T-cell (primary cell): ENCODE measurements at regions not wholly inside any gene's neighbourhood (a gene's known extent, or its start where the extent isn't known, plus 50 kb on each side); places are given as distances from the start of the nearest gene placed in this dataset.

ENCODE experiments used
- ATAC-seq, 4 experiments: fragments of 200-7000 bp in 3 of 4; fragments of 150-1000 bp in 1 of 4; cut with Tn5 transposase; replicated peaks in 1 of 4; 1 replicate in 3 of 4; 2 replicates in 1 of 4; pipeline ENCODE4 v1.10.0; 2021; ENCODE audit warnings: moderate library complexity in 3 of 4, mild to moderate bottlenecking in 2 of 4, moderate number of reproducible peaks in 1 of 4
- CTCF ChIA-PET, 2 donors: fragments of 300-600 bp; sonication (Branson Sonifier 250); formaldehyde crosslinking; loops; one replicate each; lab custom pipeline; 2022; ENCODE audit warnings: antibody characterized with exemption in 2 of 2; lab: Charles Lee
- POLR2A ChIA-PET, 2 donors: fragments of 300-600 bp; sonication (Branson Sonifier 250); formaldehyde crosslinking; loops; one replicate each; lab custom pipeline; 2022; ENCODE audit warnings: antibody characterized with exemption in 2 of 2; lab: Charles Lee
- DNase-seq, 35 experiments: peaks; one replicate each; pipeline versions ENCODE4 v3.0.0 to v3.0.0-alpha.2; 2013 to 2023
- H3K27ac ChIP-seq: one replicate; pipeline ENCODE4 v1.5.1; 2013; ENCODE audit warnings: low read length
- H3K27me3 ChIP-seq, 2 experiments: replicated peaks in 1 of 2; 1 replicate in 1 of 2; 2 replicates in 1 of 2; pipeline versions ENCODE4 v1.6.1 to v1.7.0; 2013; ENCODE audit warnings: low read length in 1 of 2, mixed read lengths in 1 of 2; ENCODE audit not compliant: control insufficient read depth in 2 of 2, insufficient read depth in 2 of 2; ENCODE audit errors: extremely low read depth in 1 of 2
- H3K36me3 ChIP-seq, 2 donors: 1 replicate in 1 of 2; 2 replicates in 1 of 2; pipeline versions ENCODE4 v1.6.1 to v1.7.0; 2013; ENCODE audit warnings: low read length in 1 of 2; ENCODE audit not compliant: control insufficient read depth in 2 of 2, insufficient read depth in 1 of 2; ENCODE audit errors: extremely low read depth in 1 of 2
- H3K4me1 ChIP-seq, 2 experiments: 1 replicate in 1 of 2; 2 replicates in 1 of 2; pipeline versions ENCODE4 v1.6.1 to v1.7.0; 2013; ENCODE audit warnings: low read length in 2 of 2, mixed read lengths in 1 of 2; ENCODE audit not compliant: insufficient read depth in 2 of 2, control insufficient read depth in 1 of 2; ENCODE audit errors: extremely low read depth in 1 of 2
- H3K4me3 ChIP-seq, 2 donors: 1 replicate in 1 of 2; 2 replicates in 1 of 2; pipeline versions ENCODE4 v1.5.1 to v1.7.0; 2013; ENCODE audit warnings: mild to moderate bottlenecking in 2 of 2, low read length in 1 of 2, moderate library complexity in 1 of 2; ENCODE audit not compliant: control insufficient read depth in 1 of 2; ENCODE audit errors: extremely low read depth in 1 of 2
- H3K9me3 ChIP-seq: 2 replicates; pipeline ENCODE4 v1.7.0; 2013
- H3K27ac Mint-ChIP-seq, 2 donors: one replicate each; pipeline ENCODE4 v1.8.0; 2020 to 2021; ENCODE audit warnings: mild to moderate bottlenecking in 2 of 2, mixed read lengths in 2 of 2
- H3K27me3 Mint-ChIP-seq, 2 donors: one replicate each; pipeline ENCODE4 v1.8.0; 2021 to 2022; ENCODE audit warnings: mixed read lengths in 2 of 2
- H3K36me3 Mint-ChIP-seq: one replicate; pipeline ENCODE4 v1.8.0; 2021; ENCODE audit warnings: mixed read lengths
- H3K4me1 Mint-ChIP-seq, 3 donors: one replicate each; pipeline ENCODE4 v1.8.0; 2020 to 2022; ENCODE audit warnings: mixed read lengths in 3 of 3, mild to moderate bottlenecking in 1 of 3
- H3K4me3 Mint-ChIP-seq, 3 donors: one replicate each; pipeline ENCODE4 v1.8.0; 2020 to 2022; ENCODE audit warnings: mild to moderate bottlenecking in 3 of 3, mixed read lengths in 3 of 3, moderate library complexity in 3 of 3
- H3K9me3 Mint-ChIP-seq, 3 donors: one replicate each; pipeline ENCODE4 v1.8.0; 2020 to 2022; ENCODE audit warnings: mixed read lengths in 3 of 3
- WGBS: methylation state at CpG from one replicate; pipeline ENCODE4 v1.1.5; 2013; ENCODE audit warnings: missing lambda C conversion rate; ENCODE audit not compliant: insufficient coverage; 5-methylcytosine and 5-hydroxymethylcytosine counted together

GRCh38 chr18:4639628-4640310, 184.7 kb upstream of the DLGAP1 start:
- H3K9me3 Mint-ChIP-seq: peaks cover 9 to 16% (median 10%) of the 10 kb centered on the region in 3 donors
- WGBS: 77% methylated on average over 3 of the region's 6 CpGs
- H3K27ac Mint-ChIP-seq: no peak overlapping the region
- H3K4me1 ChIP-seq: no peaks in the 10 kb centered on the region
- H3K36me3 ChIP-seq: no peaks in the 10 kb centered on the region
- POLR2A ChIA-PET: no interaction called here
- no peaks in the 10 kb centered on the region for H3K27me3 Mint-ChIP-seq
- CTCF ChIA-PET: no interaction called here
- no peak for DNase-seq
- no peaks in the 10 kb centered on the region for H3K36me3 Mint-ChIP-seq
- H3K27me3 ChIP-seq: no peaks in the 10 kb centered on the region
- H3K4me3 Mint-ChIP-seq: no peak overlapping the region
- H3K27ac ChIP-seq: no peak overlapping the region
- H3K4me1 Mint-ChIP-seq: no peaks in the 10 kb centered on the region
- peaks cover 2% of the 10 kb centered on the region for H3K9me3 ChIP-seq
- no peak for ATAC-seq
- H3K4me3 ChIP-seq: no peak overlapping the region

GRCh38 chr18:4638680-4639079, 183.6 kb upstream of the DLGAP1 start:
- H3K27me3 Mint-ChIP-seq: no peaks in the 10 kb centered on the region
- no peak overlapping the region for H3K4me3 ChIP-seq
- H3K9me3 ChIP-seq: peaks cover 2% of the 10 kb centered on the region
- no peaks in the 10 kb centered on the region for H3K27me3 ChIP-seq
- H3K36me3 ChIP-seq: no peaks in the 10 kb centered on the region
- H3K4me3 Mint-ChIP-seq: no peak overlapping the region
- no peak overlapping the region for H3K27ac Mint-ChIP-seq
- no peak overlapping the region for H3K27ac ChIP-seq
- ChIA-PET CTCF (no interaction called here), POLR2A (no interaction called here)
- no peaks in the 10 kb centered on the region for H3K4me1 Mint-ChIP-seq
- DNase-seq: no peak
- peaks cover 9 to 21% (median 9%) of the 10 kb centered on the region in 3 donors for H3K9me3 Mint-ChIP-seq
- no CpG with 5 or more reads among the region's 6 CpGs for WGBS
- ATAC-seq: no peak
- H3K4me1 ChIP-seq: no peaks in the 10 kb centered on the region
- H3K36me3 Mint-ChIP-seq: no peaks in the 10 kb centered on the region

- H3K27ac Mint-ChIP-seq: no peak overlapping the region
Observed at GRCh38 chr18:4637876-4638275, 182.8 kb upstream of the DLGAP1 start.

GRCh38 chr18:4636967-4637366, 181.9 kb upstream of the DLGAP1 start:
- Mint-ChIP-seq H3K4me1 (no peaks in the 10 kb centered on the region), H3K9me3 (peaks cover 12 to 25% (median 14%) of the 10 kb centered on the region in 3 donors), H3K27me3 (no peaks in the 10 kb centered on the region), H3K4me3 (no peak overlapping the region), H3K27ac (no peak overlapping the region), H3K36me3 (no peaks in the 10 kb centered on the region)
- Histone ChIP-seq H3K4me1 (no peaks in the 10 kb centered on the region), H3K4me3 (no peak overlapping the region), H3K9me3 (peaks cover 4% of the 10 kb centered on the region), H3K27ac (no peak overlapping the region), H3K36me3 (no peaks in the 10 kb centered on the region), H3K27me3 (no peaks in the 10 kb centered on the region)
- CTCF ChIA-PET: no interaction called here
- POLR2A ChIA-PET: no interaction called here
- WGBS: 0% methylated on average over 1 of the region's 4 CpGs
- DNase-seq (no peak), ATAC-seq (no peak)

More at GRCh38 chr18:4637876-4638275, 182.8 kb upstream of the DLGAP1 start:
- Histone ChIP-seq H3K4me1 (no peaks in the 10 kb centered on the region), H3K27ac (no peak overlapping the region), H3K9me3 (peaks cover 2% of the 10 kb centered on the region), H3K4me3 (no peak overlapping the region), H3K36me3 (no peaks in the 10 kb centered on the region), H3K27me3 (no peaks in the 10 kb centered on the region)
- ChIA-PET POLR2A (no interaction called here), CTCF (no interaction called here)
- no peak overlapping the region for H3K4me3 Mint-ChIP-seq
- no peak for DNase-seq
- ATAC-seq: no peak
- no peaks in the 10 kb centered on the region for H3K36me3 Mint-ChIP-seq
- no peaks in the 10 kb centered on the region for H3K27me3 Mint-ChIP-seq
- no CpG with 5 or more reads among the region's 4 CpGs for WGBS
- H3K9me3 Mint-ChIP-seq: peaks cover 7 to 21% (median 10%) of the 10 kb centered on the region in 3 donors
- H3K4me1 Mint-ChIP-seq: no peaks in the 10 kb centered on the region

- Histone ChIP-seq H3K27me3 (no peaks in the 10 kb centered on the region), H3K27ac (no peak overlapping the region), H3K36me3 (no peaks in the 10 kb centered on the region), H3K4me3 (no peak overlapping the region), H3K4me1 (no peaks in the 10 kb centered on the region), H3K9me3 (peaks cover 3% of the 10 kb centered on the region)
- DNase-seq (no peak), ATAC-seq (no peak)
- Mint-ChIP-seq H3K4me1 (no peaks in the 10 kb centered on the region), H3K4me3 (no peak overlapping the region), H3K27ac (no peak overlapping the region), H3K36me3 (no peaks in the 10 kb centered on the region), H3K27me3 (no peaks in the 10 kb centered on the region), H3K9me3 (peaks cover 10 to 12% (median 10%) of the 10 kb centered on the region in 3 donors)
- 94% methylated on average over 2 of the region's 6 CpGs for WGBS
- ChIA-PET CTCF (no interaction called here), POLR2A (no interaction called here)
Observed at GRCh38 chr18:4631239-4631638, 176.1 kb upstream of the DLGAP1 start.

- POLR2A ChIA-PET: no interaction called here
- H3K9me3 Mint-ChIP-seq: peaks cover 4 to 16% (median 10%) of the 10 kb centered on the region in 3 donors
Observed at GRCh38 chr18:4605212-4605611, 150.1 kb upstream of the DLGAP1 start.

More at GRCh38 chr18:4605212-4605611, 150.1 kb upstream of the DLGAP1 start:
- H3K27me3 ChIP-seq: no peaks in the 10 kb centered on the region
- H3K36me3 ChIP-seq: no peaks in the 10 kb centered on the region
- CTCF ChIA-PET: no interaction called here
- Mint-ChIP-seq H3K36me3 (no peaks in the 10 kb centered on the region), H3K27ac (no peak overlapping the region), H3K4me1 (no peaks in the 10 kb centered on the region), H3K4me3 (no peak overlapping the region), H3K27me3 (no peaks in the 10 kb centered on the region)
- no peak for DNase-seq
- H3K9me3 ChIP-seq: no peaks in the 10 kb centered on the region
- ATAC-seq: no peak
- H3K4me3 ChIP-seq: no peak overlapping the region
- WGBS: 100% methylated on average over 1 of the region's 3 CpGs
- no peaks in the 10 kb centered on the region for H3K4me1 ChIP-seq
- no peak overlapping the region for H3K27ac ChIP-seq
